Parathyroid adenoma (tissue), 2 donors: ENCODE measurements at regions not wholly inside any gene's neighbourhood (a gene's known extent, or its start where the extent isn't known, plus 50 kb on each side); places are given as distances from the start of the nearest gene placed in this dataset.

Experiments
- H2AFZ ChIP-seq: fragments of 300-600 bp; sonication (generic); one replicate; pipeline ENCODE4 v1.7.0; 2017; ENCODE audit warnings: antibody characterized with exemption, mild to moderate bottlenecking
- H3K27ac ChIP-seq: fragments of 300-600 bp; sonication (generic); one replicate; pipeline ENCODE4 v1.7.0; 2017
- H3K27me3 ChIP-seq: fragments of 300-600 bp; sonication (generic); one replicate; pipeline ENCODE4 v1.7.0; 2017; ENCODE audit warnings: low read length; ENCODE audit not compliant: control insufficient read depth, insufficient read depth
- H3K36me3 ChIP-seq: fragments of 300-600 bp; sonication (generic); one replicate; pipeline ENCODE4 v1.7.0; 2017; ENCODE audit warnings: low read length; ENCODE audit not compliant: control insufficient read depth, insufficient read depth
- H3K4me1 ChIP-seq: fragments of 300-600 bp; sonication (generic); one replicate; pipeline ENCODE4 v1.7.0; 2017; ENCODE audit warnings: control low read depth
- H3K4me2 ChIP-seq: fragments of 300-600 bp; sonication (generic); one replicate; pipeline ENCODE4 v1.7.0; 2017; ENCODE audit warnings: low read length
- H3K4me3 ChIP-seq: fragments of 300-600 bp; sonication (generic); one replicate; pipeline ENCODE4 v1.7.0; 2017; ENCODE audit warnings: low read depth, low read length
- H3K79me2 ChIP-seq: fragments of 300-600 bp; sonication (generic); one replicate; pipeline ENCODE4 v1.7.0; 2017; ENCODE audit warnings: control low read depth
- H3K9ac ChIP-seq: fragments of 300-600 bp; sonication (generic); one replicate; pipeline ENCODE4 v1.7.0; 2017; ENCODE audit warnings: mild to moderate bottlenecking
- H3K9me3 ChIP-seq: fragments of 300-600 bp; sonication (generic); one replicate; pipeline ENCODE4 v1.7.0; 2017; ENCODE audit warnings: low read length; ENCODE audit not compliant: control insufficient read depth
- TF ChIP-seq, protein P1 (sequence below): fragments of 300-600 bp; sonication (generic); IDR thresholded peaks from one replicate; pipeline ENCODE4 v1.7.0; 2017; ENCODE audit warnings: antibody characterized with exemption, mild to moderate bottlenecking
- donor health status: primary hyperparathyroidism.

DNA sequence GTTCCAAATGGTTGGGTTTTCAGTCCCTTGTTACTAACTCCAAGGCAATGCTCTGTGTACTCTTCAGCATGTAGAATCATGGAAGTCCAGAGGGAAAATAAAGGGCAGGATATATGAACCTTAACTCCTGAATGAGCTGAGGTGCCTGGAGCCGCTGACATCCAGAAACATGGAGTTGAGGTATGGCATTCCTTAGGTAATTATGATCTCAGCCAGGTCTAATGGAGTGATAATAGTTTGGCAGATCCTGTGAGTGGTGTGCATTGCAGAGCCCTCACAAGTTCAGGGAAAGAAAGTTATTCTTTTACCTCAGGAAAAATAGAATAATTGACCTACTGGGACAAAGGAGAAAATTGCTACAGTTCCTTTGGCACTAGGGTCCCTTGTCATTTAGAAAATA lies 369.1 kb downstream of the ZNF608 start:
- Histone ChIP-seq H3K27me3 (no peaks in the 10 kb centered on the region), H2AFZ (no peak overlapping the region), H3K9ac (no peak overlapping the region), H3K4me1 (no peaks in the 10 kb centered on the region), H3K4me3 (no peak overlapping the region), H3K4me2 (no peak overlapping the region), H3K36me3 (no peaks in the 10 kb centered on the region), H3K9me3 (no peaks in the 10 kb centered on the region), H3K79me2 (no peaks in the 10 kb centered on the region), H3K27ac (no peak overlapping the region)
- TF ChIP-seq, protein P1, sequence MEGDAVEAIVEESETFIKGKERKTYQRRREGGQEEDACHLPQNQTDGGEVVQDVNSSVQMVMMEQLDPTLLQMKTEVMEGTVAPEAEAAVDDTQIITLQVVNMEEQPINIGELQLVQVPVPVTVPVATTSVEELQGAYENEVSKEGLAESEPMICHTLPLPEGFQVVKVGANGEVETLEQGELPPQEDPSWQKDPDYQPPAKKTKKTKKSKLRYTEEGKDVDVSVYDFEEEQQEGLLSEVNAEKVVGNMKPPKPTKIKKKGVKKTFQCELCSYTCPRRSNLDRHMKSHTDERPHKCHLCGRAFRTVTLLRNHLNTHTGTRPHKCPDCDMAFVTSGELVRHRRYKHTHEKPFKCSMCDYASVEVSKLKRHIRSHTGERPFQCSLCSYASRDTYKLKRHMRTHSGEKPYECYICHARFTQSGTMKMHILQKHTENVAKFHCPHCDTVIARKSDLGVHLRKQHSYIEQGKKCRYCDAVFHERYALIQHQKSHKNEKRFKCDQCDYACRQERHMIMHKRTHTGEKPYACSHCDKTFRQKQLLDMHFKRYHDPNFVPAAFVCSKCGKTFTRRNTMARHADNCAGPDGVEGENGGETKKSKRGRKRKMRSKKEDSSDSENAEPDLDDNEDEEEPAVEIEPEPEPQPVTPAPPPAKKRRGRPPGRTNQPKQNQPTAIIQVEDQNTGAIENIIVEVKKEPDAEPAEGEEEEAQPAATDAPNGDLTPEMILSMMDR = no peak

DNA sequence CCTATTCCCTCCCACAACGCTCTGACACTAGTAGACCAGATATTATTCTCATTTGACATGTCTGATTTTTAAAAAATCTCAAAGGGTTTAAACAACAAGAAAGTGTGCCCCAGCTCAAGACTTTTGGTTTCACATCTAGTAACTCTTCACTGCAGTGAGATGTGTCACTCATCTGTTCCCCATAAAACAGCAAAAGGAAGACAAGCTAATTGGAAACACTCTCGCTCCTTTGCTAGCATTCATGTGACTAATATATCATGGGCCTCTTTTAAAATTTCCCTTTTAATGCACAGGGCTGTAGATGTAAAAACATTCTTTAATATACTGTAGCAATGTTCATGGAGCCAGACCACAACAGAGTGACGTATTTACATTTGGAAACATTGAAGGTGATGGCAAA lies 372.6 kb downstream of the ZNF608 start:
- no peak overlapping the region for H3K4me2 ChIP-seq
- H3K9me3 ChIP-seq = no peaks in the 10 kb centered on the region
- H3K4me3 ChIP-seq = no peak overlapping the region
- H3K4me1 ChIP-seq = no peaks in the 10 kb centered on the region
- TF ChIP-seq, protein P1 = no peak
- no peak overlapping the region for H3K27ac ChIP-seq
- no peaks in the 10 kb centered on the region for H3K79me2 ChIP-seq
- no peaks in the 10 kb centered on the region for H3K27me3 ChIP-seq
- H3K9ac ChIP-seq = no peak overlapping the region
- no peak overlapping the region for H2AFZ ChIP-seq
- no peaks in the 10 kb centered on the region for H3K36me3 ChIP-seq

DNA sequence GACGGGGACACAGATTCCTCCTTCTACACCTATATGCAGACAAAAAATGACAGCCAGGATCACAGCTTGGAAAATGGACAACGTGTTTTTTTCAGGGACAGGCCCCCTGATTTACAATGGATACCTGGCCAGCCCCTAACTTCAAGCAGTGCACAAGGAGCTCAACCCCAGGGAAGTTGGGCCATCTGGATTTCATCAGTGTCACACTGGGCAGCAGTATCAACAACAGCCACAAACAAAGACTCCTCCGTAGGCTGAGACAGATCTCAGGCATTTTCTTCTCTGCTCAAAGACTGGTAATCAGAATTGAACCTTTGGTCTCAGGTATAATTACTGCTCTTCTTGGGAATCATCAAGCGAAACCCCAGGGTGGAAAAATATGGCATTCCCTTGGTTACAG lies 374.0 kb downstream of the ZNF608 start:
- H3K4me2 ChIP-seq = no peak overlapping the region
- no peak overlapping the region for H3K4me3 ChIP-seq
- H3K27me3 ChIP-seq = no peaks in the 10 kb centered on the region
- H3K9me3 ChIP-seq = no peaks in the 10 kb centered on the region
- no peak overlapping the region for H3K27ac ChIP-seq
- H3K36me3 ChIP-seq = no peaks in the 10 kb centered on the region
- H3K4me1 ChIP-seq = no peaks in the 10 kb centered on the region
- TF ChIP-seq, protein P1 = no peak
- no peak overlapping the region for H3K9ac ChIP-seq
- no peak overlapping the region for H2AFZ ChIP-seq
- no peaks in the 10 kb centered on the region for H3K79me2 ChIP-seq

DNA sequence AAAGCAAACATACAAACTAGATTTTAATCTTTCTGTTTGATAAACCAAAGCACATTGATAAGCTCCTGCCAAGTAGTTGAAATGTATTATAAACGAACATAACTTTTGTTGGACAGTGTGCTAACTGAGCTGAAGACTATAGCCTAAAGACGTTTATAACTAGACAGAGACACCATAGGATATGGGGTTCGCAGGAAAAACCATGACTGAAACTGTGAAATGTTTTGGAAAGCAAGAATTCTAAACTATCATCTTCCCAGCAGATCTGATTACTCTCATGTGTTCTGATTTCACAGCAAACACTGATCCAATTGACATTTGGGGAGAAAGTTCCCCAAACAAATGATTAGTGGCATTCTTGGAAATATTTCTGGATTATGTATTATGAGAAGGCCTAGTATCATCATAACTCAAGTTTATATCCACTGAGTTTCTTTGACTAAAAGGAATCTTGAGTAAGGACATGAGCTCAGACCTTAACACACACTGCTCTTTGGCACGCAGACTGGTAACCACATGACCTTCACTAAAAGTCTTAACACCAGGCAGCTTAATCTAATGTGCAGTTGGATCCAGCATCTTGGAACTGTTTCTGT lies 375.2 kb downstream of the ZNF608 start:
- Histone ChIP-seq H3K4me3 (no peak overlapping the region), H3K9me3 (no peaks in the 10 kb centered on the region), H2AFZ (no peak overlapping the region), H3K27ac (no peak overlapping the region), H3K36me3 (no peaks in the 10 kb centered on the region), H3K27me3 (no peaks in the 10 kb centered on the region), H3K79me2 (no peaks in the 10 kb centered on the region), H3K9ac (no peak overlapping the region), H3K4me1 (no peaks in the 10 kb centered on the region), H3K4me2 (no peak overlapping the region)
- TF ChIP-seq, protein P1 = no peak

DNA sequence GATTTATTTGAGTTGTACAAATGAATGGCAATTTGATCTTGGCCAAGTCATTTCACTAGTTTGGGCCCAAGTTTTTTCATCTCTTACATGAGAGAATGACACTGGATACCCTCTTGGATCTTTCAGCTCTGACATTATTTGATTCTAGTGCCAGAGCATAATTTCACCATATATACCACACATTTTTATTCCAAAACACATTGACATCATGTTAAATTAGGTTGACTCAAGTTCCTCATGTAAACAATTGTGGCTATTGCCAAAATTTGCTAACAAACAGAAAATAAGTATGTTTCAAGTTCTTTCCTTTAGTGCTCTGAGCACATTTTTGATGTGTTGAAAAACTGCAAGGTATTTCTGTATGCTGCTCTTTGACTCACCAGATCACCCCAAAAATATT lies 375.8 kb downstream of the ZNF608 start:
- H3K4me3 ChIP-seq = no peak overlapping the region
- no peaks in the 10 kb centered on the region for H3K27me3 ChIP-seq
- H3K4me1 ChIP-seq = no peaks in the 10 kb centered on the region
- no peak overlapping the region for H3K27ac ChIP-seq
- H2AFZ ChIP-seq = no peak overlapping the region
- H3K36me3 ChIP-seq = no peaks in the 10 kb centered on the region
- H3K9me3 ChIP-seq = no peaks in the 10 kb centered on the region
- no peak overlapping the region for H3K9ac ChIP-seq
- TF ChIP-seq, protein P1 = no peak
- no peaks in the 10 kb centered on the region for H3K79me2 ChIP-seq
- no peak overlapping the region for H3K4me2 ChIP-seq
